IMR-90 (cell line): ENCODE measurements at regions not wholly inside any gene's neighbourhood (a gene's known extent, or its start where the extent isn't known, plus 50 kb on each side); places are given as distances from the start of the nearest gene placed in this dataset.

Experiments
- ATAC-seq: fragments of 200-7000 bp; cut with Tn5 transposase; 2 replicates; pipeline ENCODE4 v1.9.1; 2020; ENCODE audit warnings: low read depth, mild to moderate bottlenecking, moderate library complexity
- BruUV-seq: library from RNA; stranded (reverse); fragments of 400-500 nt; replicated peaks from 2 replicates; lab custom pipeline; 2021; lab: Mats Ljungman, UMichigan
- CTCF ChIA-PET: fragments of 300-600 bp; formaldehyde crosslinking; extraction: SDS; loops from one replicate; lab custom pipeline; 2021; ENCODE audit warnings: antibody characterized with exemption; lab: Yijun Ruan, JAX
- POLR2A ChIA-PET: fragments of 300-600 bp; sonication (Branson Sonifier 250); formaldehyde crosslinking; loops from one replicate; lab custom pipeline; 2022; ENCODE audit warnings: antibody characterized with exemption; ENCODE audit not compliant: unreplicated experiment; lab: Charles Lee
- DNase-seq: peaks from one replicate; pipeline ENCODE4 v3.0.0; 2013
- H2AFZ ChIP-seq: replicated peaks from 2 replicates; pipeline ENCODE3; 2013; ENCODE audit warnings: low read length, mild to moderate bottlenecking; ENCODE audit not compliant: poor library complexity
- H2AK5ac ChIP-seq: 2 replicates; pipeline ENCODE4 v1.6.1; 2013; ENCODE audit warnings: low read depth, low read length, inconsistent platforms
- H2AK9ac ChIP-seq: replicated peaks from 2 replicates; pipeline ENCODE3; 2013; ENCODE audit warnings: mild to moderate bottlenecking, low read depth, low read length, moderate library complexity; ENCODE audit not compliant: poor library complexity
- H2BK120ac ChIP-seq: 2 replicates; pipeline ENCODE4 v1.6.1; 2013; ENCODE audit warnings: low read depth, low read length, inconsistent platforms
- H2BK15ac ChIP-seq: 3 replicates; pipeline ENCODE4 v1.6.1; 2013; ENCODE audit warnings: low read depth, low read length, inconsistent platforms
- H2BK20ac ChIP-seq: 2 replicates; pipeline ENCODE4 v1.6.1; 2013; ENCODE audit warnings: low read depth, mild to moderate bottlenecking, inconsistent platforms, low read length, moderate library complexity
- H2BK5ac ChIP-seq: 2 replicates; pipeline ENCODE4 v1.6.1; 2013; ENCODE audit warnings: mild to moderate bottlenecking, low read depth, low read length, inconsistent platforms; ENCODE audit not compliant: poor library complexity, severe bottlenecking
- H3K14ac ChIP-seq: replicated peaks from 2 replicates; pipeline ENCODE4 v1.6.1; 2013; ENCODE audit warnings: low read depth, low read length, inconsistent platforms
- H3K18ac ChIP-seq: 2 replicates; pipeline ENCODE4 v1.6.1; 2013; ENCODE audit warnings: low read depth, low read length, control low read depth
- H3K23ac ChIP-seq: 2 replicates; pipeline ENCODE4 v1.6.1; 2013; ENCODE audit warnings: low read depth, low read length, inconsistent platforms
- H3K27ac ChIP-seq: 2 replicates; pipeline ENCODE4 v1.5.1; 2013; ENCODE audit warnings: mild to moderate bottlenecking, control low read depth, low read length; ENCODE audit not compliant: insufficient read depth
- H3K27me3 ChIP-seq: 2 replicates; pipeline ENCODE4 v1.6.1; 2013; ENCODE audit warnings: low read length; ENCODE audit not compliant: control insufficient read depth, insufficient read depth
- H3K36me3 ChIP-seq: 2 replicates; pipeline ENCODE4 v1.6.1; 2013; ENCODE audit warnings: low read length, mixed read lengths; ENCODE audit not compliant: control insufficient read depth, insufficient read depth
- H3K4ac ChIP-seq: 2 replicates; pipeline ENCODE4 v1.6.1; 2013; ENCODE audit warnings: low read depth, low read length, inconsistent platforms
- H3K4me1 ChIP-seq: 2 replicates; pipeline ENCODE4 v1.6.1; 2013; ENCODE audit warnings: low read length, mixed read lengths; ENCODE audit not compliant: control insufficient read depth, insufficient read depth
- H3K4me2 ChIP-seq: 2 replicates; pipeline ENCODE4 v1.6.1; 2013; ENCODE audit warnings: low read depth, mild to moderate bottlenecking, control low read depth, low read length, moderate library complexity
- H3K4me3 ChIP-seq: 2 replicates; pipeline ENCODE4 v1.5.1; 2013; ENCODE audit warnings: low read depth, mild to moderate bottlenecking, control low read depth, low read length, moderate library complexity; ENCODE audit not compliant: insufficient read depth
- H3K56ac ChIP-seq: 2 replicates; pipeline ENCODE4 v1.6.1; 2013; ENCODE audit warnings: low read length, inconsistent platforms; ENCODE audit not compliant: insufficient read depth; ENCODE audit errors: extremely low read depth
- H3K79me1 ChIP-seq, 2 experiments: 2 replicates each; pipeline ENCODE4 v1.6.1; 2013; ENCODE audit warnings: low read length in 2 of 2, inconsistent platforms in 1 of 2, low read depth in 1 of 2
- H3K9ac ChIP-seq: 2 replicates; pipeline ENCODE4 v1.6.1; 2013; ENCODE audit warnings: low read depth, low read length, control low read depth
- H3K9me1 ChIP-seq: 2 replicates; pipeline ENCODE4 v1.6.1; 2013; ENCODE audit warnings: low read length, inconsistent platforms; ENCODE audit not compliant: insufficient read depth
- H3K9me3 ChIP-seq: 2 replicates; pipeline ENCODE4 v1.6.1; 2013; ENCODE audit warnings: low read length; ENCODE audit not compliant: control insufficient read depth, insufficient read depth
- H4K20me1 ChIP-seq: 2 replicates; pipeline ENCODE4 v1.6.1; 2013; ENCODE audit warnings: low read length, inconsistent platforms; ENCODE audit not compliant: insufficient read depth
- H4K5ac ChIP-seq: 2 replicates; pipeline ENCODE4 v1.6.1; 2013; ENCODE audit warnings: mild to moderate bottlenecking, low read depth, low read length, control low read depth
- H4K8ac ChIP-seq, 2 experiments: 2 replicates each; pipeline ENCODE4 v1.6.1; 2013; ENCODE audit warnings: low read depth in 2 of 2, low read length in 2 of 2, control low read depth in 1 of 2, inconsistent platforms in 1 of 2
- H4K91ac ChIP-seq: 2 replicates; pipeline ENCODE4 v1.6.1; 2013; ENCODE audit warnings: low read depth, low read length, inconsistent platforms; ENCODE audit not compliant: insufficient read depth
- CEBPB ChIP-seq: IDR thresholded peaks from 2 replicates; pipeline ENCODE4 v1.6.1; 2012; ENCODE audit warnings: low read depth, low read length, improper control_type of control experiment
- POLR2A ChIP-seq: IDR thresholded peaks from 2 replicates; pipeline ENCODE4 v1.6.1; 2012; ENCODE audit warnings: mild to moderate bottlenecking, low read depth, low read length
- RAD21 ChIP-seq: IDR thresholded peaks from 2 replicates; pipeline ENCODE4 v1.6.1; 2012; ENCODE audit warnings: low read length, improper control_type of control experiment
- RFX5 ChIP-seq: IDR thresholded peaks from 2 replicates; pipeline ENCODE4 v1.8.0; 2012; ENCODE audit warnings: low read depth, mild to moderate bottlenecking, low read length, moderate library complexity
- SMC3 ChIP-seq: fragments of 150-350 bp; IDR thresholded peaks from 2 replicates; pipeline ENCODE4 v1.6.1; 2016; ENCODE audit warnings: low read depth, mild to moderate bottlenecking, antibody characterized with exemption, low read length, moderate library complexity
- WGBS, 2 experiments: methylation state at CpG; one replicate each; pipeline versions ENCODE4 v1.1.5 to v1.1.7; 2013; ENCODE audit warnings: missing lambda C conversion rate in 2 of 2; ENCODE audit not compliant: insufficient read length in 1 of 2; ENCODE audit errors: extremely low coverage in 2 of 2; 5-methylcytosine and 5-hydroxymethylcytosine counted together
- dilution Hi-C: fragments of 300-500 bp; cut with HindIII; formaldehyde crosslinking; loops from one replicate; pipeline ENCODE4 v1.14.3; 2018; ENCODE audit warnings: low sequenced_read_pairs; ENCODE audit not compliant: unreplicated experiment
- in situ Hi-C: fragments of 300-500 bp; cut with MboI; formaldehyde crosslinking; loops from 3 replicates; pipeline ENCODE4 v1.14.3; 2019; ENCODE audit warnings: low sequenced_read_pairs, inconsistent platforms, mixed read lengths
- intact Hi-C: fragments of 100-400 bp; cut with micrococcal nuclease; formaldehyde crosslinking; loops from 2 replicates; pipeline ENCODE4 v1.10.0; 2022

- Histone ChIP-seq H3K18ac (0 out of 2 replicates have a peak overlapping the region, but pooled peaks have one; percentile 7), H2AFZ (peak overlapping the region; percentile 77), H3K4me1 (peaks cover 20% of the 10 kb centered on the region), H3K14ac (peak overlapping the region; percentile 74), H3K79me1 (no peaks in the 10 kb centered on the region), H3K9me3 (no peaks in the 10 kb centered on the region), H3K4me2 (no peak overlapping the region), H3K23ac (peak overlapping the region; percentile 3; the same call in 1 of the 2 replicates), H2BK20ac (peak overlapping the region; percentile 92), H3K9ac (no peak overlapping the region), H3K9me1 (peaks cover 11% of the 10 kb centered on the region), H2AK5ac (peak overlapping the region; percentile 84), H3K36me3 (no peaks in the 10 kb centered on the region), H3K4me3 (no peak overlapping the region), H2AK9ac (peak overlapping the region; percentile 47), H4K91ac (peak overlapping the region; percentile 59), H3K27me3 (no peaks in the 10 kb centered on the region), H4K5ac (peak overlapping the region; percentile 31; the same call in 1 of the 2 replicates), H3K56ac (no peak overlapping the region), H2BK120ac (peak overlapping the region; percentile 70), H4K8ac (peak overlapping the region; percentile 61 to 80; a peak in 3 of 4 replicates), H4K20me1 (no peaks in the 10 kb centered on the region), H3K4ac (peak overlapping the region; percentile 82), H3K27ac (0 out of 2 replicates have a peak overlapping the region, but pooled peaks have one; percentile 11), H2BK15ac (peak overlapping the region; percentile 85; the same call in 2 of the 3 replicates), H2BK5ac (no peak overlapping the region)
- BruUV-seq: no TSS peak
- TF ChIP-seq POLR2A (no peak), CEBPB (no peak), SMC3 (no peak), RAD21 (no peak), RFX5 (no peak)
- POLR2A ChIA-PET: no interaction called here
- dilution Hi-C loops: no loop called here
- 75% methylated on average over 2 of the region's 7 CpGs; no CpG with 5 or more reads in 1 of the 2 experiments for WGBS, 2 experiments
- in situ Hi-C loops: no loop called here
- DNase-seq (peak; percentile 30), ATAC-seq (peak; percentile 25)
- intact Hi-C loops: loop anchor here (2.0 to 10.0 kb wide), 2 partner anchors 159 to 787 kb away; no protein-coding TSS in a partner anchor
- CTCF ChIA-PET: interaction anchor here (1.0 to 2.6 kb wide), 5 partner anchors 9 to 788 kb away, joined by 3 to 10 read pairs (median 3); no protein-coding TSS in a partner anchor
These were observed 530.2 kb downstream of the SOX6 start for GRCh38 chr11:15825976-15826650.
